ENCODE measurements at regions not wholly inside any gene's neighbourhood (a gene's known extent, or its start where the extent isn't known, plus 50 kb on each side); places are given as distances from the start of the nearest gene placed in this dataset.

GRCh38 chr18:24762511-24762910 is 302.1 kb downstream of the HRH4 start:
- no peak overlapping the region for H3K9ac ChIP-seq (ENCODE audit: low read length in 2 of 2)
- H3K36me3 ChIP-seq (ENCODE audit: control insufficient read depth in 2 of 2, insufficient read depth in 2 of 2, low read length in 2 of 2) = no peaks in the 10 kb centered on the region
- H3K27me3 ChIP-seq (ENCODE audit: control insufficient read depth in 1 of 2, insufficient read depth in 2 of 2, low read length in 2 of 2) = no peaks in the 10 kb centered on the region
- H3K27ac ChIP-seq (ENCODE audit: low read length) = no peak overlapping the region
- no peaks in the 10 kb centered on the region for H3K9me3 ChIP-seq (ENCODE audit: control insufficient read depth in 2 of 2, low read length in 2 of 2)
- no peaks in the 10 kb centered on the region for H3K4me1 ChIP-seq (ENCODE audit: control insufficient read depth, insufficient read depth, low read length)
- no peak overlapping the region for H3K4me3 ChIP-seq (ENCODE audit: low read length in 2 of 2)

- no peaks in the 10 kb centered on the region for H3K4me1 ChIP-seq (ENCODE audit: control insufficient read depth, insufficient read depth, low read length)
- H3K27ac ChIP-seq (ENCODE audit: low read length) = no peak overlapping the region
- H3K27me3 ChIP-seq (ENCODE audit: control insufficient read depth in 1 of 2, insufficient read depth in 2 of 2, low read length in 2 of 2) = no peaks in the 10 kb centered on the region
- H3K36me3 ChIP-seq (ENCODE audit: control insufficient read depth in 2 of 2, insufficient read depth in 2 of 2, low read length in 2 of 2) = no peaks in the 10 kb centered on the region
- no peak overlapping the region for H3K9ac ChIP-seq (ENCODE audit: low read length in 2 of 2)
- H3K9me3 ChIP-seq (ENCODE audit: control insufficient read depth in 2 of 2, low read length in 2 of 2) = no peaks in the 10 kb centered on the region
- H3K4me3 ChIP-seq (ENCODE audit: low read length in 2 of 2) = no peak overlapping the region
Observed at GRCh38 chr18:24763765-24764513, 303.5 kb downstream of the HRH4 start.

- no peak overlapping the region for H3K27ac ChIP-seq (ENCODE audit: low read length)
Observed at GRCh38 chr18:24764766-24765165, 304.3 kb downstream of the HRH4 start.

GRCh38 chr18:24766376-24766775 is 305.9 kb downstream of the HRH4 start:
- Histone ChIP-seq H3K4me1 (ENCODE audit: control insufficient read depth, insufficient read depth, low read length) (no peaks in the 10 kb centered on the region), H3K9me3 (ENCODE audit: control insufficient read depth in 2 of 2, low read length in 2 of 2) (no peaks in the 10 kb centered on the region), H3K36me3 (ENCODE audit: control insufficient read depth in 2 of 2, insufficient read depth in 2 of 2, low read length in 2 of 2) (no peaks in the 10 kb centered on the region), H3K27me3 (ENCODE audit: control insufficient read depth in 1 of 2, insufficient read depth in 2 of 2, low read length in 2 of 2) (no peaks in the 10 kb centered on the region), H3K4me3 (ENCODE audit: low read length in 2 of 2) (no peak overlapping the region), H3K9ac (ENCODE audit: low read length in 2 of 2) (no peak overlapping the region), H3K27ac (ENCODE audit: low read length) (no peak overlapping the region)

More at GRCh38 chr18:24764766-24765165, 304.3 kb downstream of the HRH4 start:
- Histone ChIP-seq H3K27me3 (ENCODE audit: control insufficient read depth in 1 of 2, insufficient read depth in 2 of 2, low read length in 2 of 2) (no peaks in the 10 kb centered on the region), H3K9me3 (ENCODE audit: control insufficient read depth in 2 of 2, low read length in 2 of 2) (no peaks in the 10 kb centered on the region), H3K4me1 (ENCODE audit: control insufficient read depth, insufficient read depth, low read length) (no peaks in the 10 kb centered on the region), H3K9ac (ENCODE audit: low read length in 2 of 2) (no peak overlapping the region), H3K36me3 (ENCODE audit: control insufficient read depth in 2 of 2, insufficient read depth in 2 of 2, low read length in 2 of 2) (no peaks in the 10 kb centered on the region), H3K4me3 (ENCODE audit: low read length in 2 of 2) (no peak overlapping the region)

- Histone ChIP-seq H3K9ac (ENCODE audit: low read length in 2 of 2) (no peak overlapping the region), H3K27me3 (ENCODE audit: control insufficient read depth in 1 of 2, insufficient read depth in 2 of 2, low read length in 2 of 2) (no peaks in the 10 kb centered on the region), H3K4me3 (ENCODE audit: low read length in 2 of 2) (no peak overlapping the region), H3K27ac (ENCODE audit: low read length) (no peak overlapping the region), H3K4me1 (ENCODE audit: control insufficient read depth, insufficient read depth, low read length) (no peaks in the 10 kb centered on the region), H3K9me3 (ENCODE audit: control insufficient read depth in 2 of 2, low read length in 2 of 2) (no peaks in the 10 kb centered on the region), H3K36me3 (ENCODE audit: control insufficient read depth in 2 of 2, insufficient read depth in 2 of 2, low read length in 2 of 2) (no peaks in the 10 kb centered on the region)
Observed at GRCh38 chr18:24770311-24771024, 310.0 kb downstream of the HRH4 start.

GRCh38 chr18:24771300-24771699 is 310.9 kb downstream of the HRH4 start:
- H3K9me3 ChIP-seq (ENCODE audit: control insufficient read depth in 2 of 2, low read length in 2 of 2) = no peaks in the 10 kb centered on the region
- no peaks in the 10 kb centered on the region for H3K4me1 ChIP-seq (ENCODE audit: control insufficient read depth, insufficient read depth, low read length)
- no peak overlapping the region for H3K4me3 ChIP-seq (ENCODE audit: low read length in 2 of 2)
- H3K27me3 ChIP-seq (ENCODE audit: control insufficient read depth in 1 of 2, insufficient read depth in 2 of 2, low read length in 2 of 2) = no peaks in the 10 kb centered on the region
- no peak overlapping the region for H3K27ac ChIP-seq (ENCODE audit: low read length)
- no peaks in the 10 kb centered on the region for H3K36me3 ChIP-seq (ENCODE audit: control insufficient read depth in 2 of 2, insufficient read depth in 2 of 2, low read length in 2 of 2)
- no peak overlapping the region for H3K9ac ChIP-seq (ENCODE audit: low read length in 2 of 2)

- Histone ChIP-seq H3K27ac (ENCODE audit: low read length) (no peak overlapping the region), H3K4me3 (ENCODE audit: low read length in 2 of 2) (no peak overlapping the region), H3K9me3 (ENCODE audit: control insufficient read depth in 2 of 2, low read length in 2 of 2) (no peaks in the 10 kb centered on the region), H3K27me3 (ENCODE audit: control insufficient read depth in 1 of 2, insufficient read depth in 2 of 2, low read length in 2 of 2) (no peaks in the 10 kb centered on the region), H3K9ac (ENCODE audit: low read length in 2 of 2) (no peak overlapping the region), H3K4me1 (ENCODE audit: control insufficient read depth, insufficient read depth, low read length) (no peaks in the 10 kb centered on the region), H3K36me3 (ENCODE audit: control insufficient read depth in 2 of 2, insufficient read depth in 2 of 2, low read length in 2 of 2) (no peaks in the 10 kb centered on the region)
Observed at GRCh38 chr18:24773101-24773500, 312.7 kb downstream of the HRH4 start.

GRCh38 chr18:24776019-24776418 is 315.6 kb downstream of the HRH4 start:
- H3K4me3 ChIP-seq (ENCODE audit: low read length in 2 of 2) = no peak overlapping the region
- no peaks in the 10 kb centered on the region for H3K27me3 ChIP-seq (ENCODE audit: control insufficient read depth in 1 of 2, insufficient read depth in 2 of 2, low read length in 2 of 2)
- H3K4me1 ChIP-seq (ENCODE audit: control insufficient read depth, insufficient read depth, low read length) = no peaks in the 10 kb centered on the region
- H3K27ac ChIP-seq (ENCODE audit: low read length) = no peak overlapping the region
- no peaks in the 10 kb centered on the region for H3K9me3 ChIP-seq (ENCODE audit: control insufficient read depth in 2 of 2, low read length in 2 of 2)
- H3K36me3 ChIP-seq (ENCODE audit: control insufficient read depth in 2 of 2, insufficient read depth in 2 of 2, low read length in 2 of 2) = no peaks in the 10 kb centered on the region
- no peak overlapping the region for H3K9ac ChIP-seq (ENCODE audit: low read length in 2 of 2)

- Histone ChIP-seq H3K4me3 (ENCODE audit: low read length in 2 of 2) (no peak overlapping the region), H3K9ac (ENCODE audit: low read length in 2 of 2) (no peak overlapping the region), H3K27ac (ENCODE audit: low read length) (no peak overlapping the region), H3K4me1 (ENCODE audit: control insufficient read depth, insufficient read depth, low read length) (no peaks in the 10 kb centered on the region), H3K9me3 (ENCODE audit: control insufficient read depth in 2 of 2, low read length in 2 of 2) (no peaks in the 10 kb centered on the region), H3K27me3 (ENCODE audit: control insufficient read depth in 1 of 2, insufficient read depth in 2 of 2, low read length in 2 of 2) (no peaks in the 10 kb centered on the region), H3K36me3 (ENCODE audit: control insufficient read depth in 2 of 2, insufficient read depth in 2 of 2, low read length in 2 of 2) (no peaks in the 10 kb centered on the region)
Observed at GRCh38 chr18:24778810-24779418, 318.5 kb downstream of the HRH4 start.

- Histone ChIP-seq H3K36me3 (ENCODE audit: control insufficient read depth in 2 of 2, insufficient read depth in 2 of 2, low read length in 2 of 2) (no peaks in the 10 kb centered on the region), H3K27me3 (ENCODE audit: control insufficient read depth in 1 of 2, insufficient read depth in 2 of 2, low read length in 2 of 2) (no peaks in the 10 kb centered on the region), H3K9ac (ENCODE audit: low read length in 2 of 2) (no peak overlapping the region), H3K4me3 (ENCODE audit: low read length in 2 of 2) (no peak overlapping the region), H3K9me3 (ENCODE audit: control insufficient read depth in 2 of 2, low read length in 2 of 2) (no peaks in the 10 kb centered on the region), H3K27ac (ENCODE audit: low read length) (no peak overlapping the region), H3K4me1 (ENCODE audit: control insufficient read depth, insufficient read depth, low read length) (no peaks in the 10 kb centered on the region)
Observed at GRCh38 chr18:24782566-24782965, 322.1 kb downstream of the HRH4 start.

GRCh38 chr18:24785019-24785418 is 324.6 kb downstream of the HRH4 start:
- Histone ChIP-seq H3K4me3 (ENCODE audit: low read length in 2 of 2) (no peak overlapping the region), H3K9me3 (ENCODE audit: control insufficient read depth in 2 of 2, low read length in 2 of 2) (no peaks in the 10 kb centered on the region), H3K4me1 (ENCODE audit: control insufficient read depth, insufficient read depth, low read length) (no peaks in the 10 kb centered on the region), H3K27me3 (ENCODE audit: control insufficient read depth in 1 of 2, insufficient read depth in 2 of 2, low read length in 2 of 2) (no peaks in the 10 kb centered on the region), H3K9ac (ENCODE audit: low read length in 2 of 2) (no peak overlapping the region), H3K27ac (ENCODE audit: low read length) (no peak overlapping the region), H3K36me3 (ENCODE audit: control insufficient read depth in 2 of 2, insufficient read depth in 2 of 2, low read length in 2 of 2) (no peaks in the 10 kb centered on the region)
